IMR-90 (cell line): ENCODE measurements at regions not wholly inside any gene's neighbourhood (a gene's known extent, or its start where the extent isn't known, plus 50 kb on each side); places are given as distances from the start of the nearest gene placed in this dataset.

Experiments
- ATAC-seq: fragments of 200-7000 bp; cut with Tn5 transposase; 2 replicates; pipeline ENCODE4 v1.9.1; 2020; ENCODE audit warnings: low read depth, mild to moderate bottlenecking, moderate library complexity
- BruUV-seq: library from RNA; stranded (reverse); fragments of 400-500 nt; replicated peaks from 2 replicates; lab custom pipeline; 2021; lab: Mats Ljungman, UMichigan
- CTCF ChIA-PET: fragments of 300-600 bp; formaldehyde crosslinking; extraction: SDS; loops from one replicate; lab custom pipeline; 2021; ENCODE audit warnings: antibody characterized with exemption; lab: Yijun Ruan, JAX
- POLR2A ChIA-PET: fragments of 300-600 bp; sonication (Branson Sonifier 250); formaldehyde crosslinking; loops from one replicate; lab custom pipeline; 2022; ENCODE audit warnings: antibody characterized with exemption; ENCODE audit not compliant: unreplicated experiment; lab: Charles Lee
- DNase-seq: peaks from one replicate; pipeline ENCODE4 v3.0.0; 2013
- H2AFZ ChIP-seq: replicated peaks from 2 replicates; pipeline ENCODE3; 2013; ENCODE audit warnings: low read length, mild to moderate bottlenecking; ENCODE audit not compliant: poor library complexity
- H2AK5ac ChIP-seq: 2 replicates; pipeline ENCODE4 v1.6.1; 2013; ENCODE audit warnings: low read depth, low read length, inconsistent platforms
- H2AK9ac ChIP-seq: replicated peaks from 2 replicates; pipeline ENCODE3; 2013; ENCODE audit warnings: mild to moderate bottlenecking, low read depth, low read length, moderate library complexity; ENCODE audit not compliant: poor library complexity
- H2BK120ac ChIP-seq: 2 replicates; pipeline ENCODE4 v1.6.1; 2013; ENCODE audit warnings: low read depth, low read length, inconsistent platforms
- H2BK15ac ChIP-seq: 3 replicates; pipeline ENCODE4 v1.6.1; 2013; ENCODE audit warnings: low read depth, low read length, inconsistent platforms
- H2BK20ac ChIP-seq: 2 replicates; pipeline ENCODE4 v1.6.1; 2013; ENCODE audit warnings: low read depth, mild to moderate bottlenecking, inconsistent platforms, low read length, moderate library complexity
- H2BK5ac ChIP-seq: 2 replicates; pipeline ENCODE4 v1.6.1; 2013; ENCODE audit warnings: mild to moderate bottlenecking, low read depth, low read length, inconsistent platforms; ENCODE audit not compliant: poor library complexity, severe bottlenecking
- H3K14ac ChIP-seq: replicated peaks from 2 replicates; pipeline ENCODE4 v1.6.1; 2013; ENCODE audit warnings: low read depth, low read length, inconsistent platforms
- H3K18ac ChIP-seq: 2 replicates; pipeline ENCODE4 v1.6.1; 2013; ENCODE audit warnings: low read depth, low read length, control low read depth
- H3K23ac ChIP-seq: 2 replicates; pipeline ENCODE4 v1.6.1; 2013; ENCODE audit warnings: low read depth, low read length, inconsistent platforms
- H3K27ac ChIP-seq: 2 replicates; pipeline ENCODE4 v1.5.1; 2013; ENCODE audit warnings: mild to moderate bottlenecking, control low read depth, low read length; ENCODE audit not compliant: insufficient read depth
- H3K27me3 ChIP-seq: 2 replicates; pipeline ENCODE4 v1.6.1; 2013; ENCODE audit warnings: low read length; ENCODE audit not compliant: control insufficient read depth, insufficient read depth
- H3K36me3 ChIP-seq: 2 replicates; pipeline ENCODE4 v1.6.1; 2013; ENCODE audit warnings: low read length, mixed read lengths; ENCODE audit not compliant: control insufficient read depth, insufficient read depth
- H3K4ac ChIP-seq: 2 replicates; pipeline ENCODE4 v1.6.1; 2013; ENCODE audit warnings: low read depth, low read length, inconsistent platforms
- H3K4me1 ChIP-seq: 2 replicates; pipeline ENCODE4 v1.6.1; 2013; ENCODE audit warnings: low read length, mixed read lengths; ENCODE audit not compliant: control insufficient read depth, insufficient read depth
- H3K4me2 ChIP-seq: 2 replicates; pipeline ENCODE4 v1.6.1; 2013; ENCODE audit warnings: low read depth, mild to moderate bottlenecking, control low read depth, low read length, moderate library complexity
- H3K4me3 ChIP-seq: 2 replicates; pipeline ENCODE4 v1.5.1; 2013; ENCODE audit warnings: low read depth, mild to moderate bottlenecking, control low read depth, low read length, moderate library complexity; ENCODE audit not compliant: insufficient read depth
- H3K56ac ChIP-seq: 2 replicates; pipeline ENCODE4 v1.6.1; 2013; ENCODE audit warnings: low read length, inconsistent platforms; ENCODE audit not compliant: insufficient read depth; ENCODE audit errors: extremely low read depth
- H3K79me1 ChIP-seq, 2 experiments: 2 replicates each; pipeline ENCODE4 v1.6.1; 2013; ENCODE audit warnings: low read length in 2 of 2, inconsistent platforms in 1 of 2, low read depth in 1 of 2
- H3K9ac ChIP-seq: 2 replicates; pipeline ENCODE4 v1.6.1; 2013; ENCODE audit warnings: low read depth, low read length, control low read depth
- H3K9me1 ChIP-seq: 2 replicates; pipeline ENCODE4 v1.6.1; 2013; ENCODE audit warnings: low read length, inconsistent platforms; ENCODE audit not compliant: insufficient read depth
- H3K9me3 ChIP-seq: 2 replicates; pipeline ENCODE4 v1.6.1; 2013; ENCODE audit warnings: low read length; ENCODE audit not compliant: control insufficient read depth, insufficient read depth
- H4K20me1 ChIP-seq: 2 replicates; pipeline ENCODE4 v1.6.1; 2013; ENCODE audit warnings: low read length, inconsistent platforms; ENCODE audit not compliant: insufficient read depth
- H4K5ac ChIP-seq: 2 replicates; pipeline ENCODE4 v1.6.1; 2013; ENCODE audit warnings: mild to moderate bottlenecking, low read depth, low read length, control low read depth
- H4K8ac ChIP-seq, 2 experiments: 2 replicates each; pipeline ENCODE4 v1.6.1; 2013; ENCODE audit warnings: low read depth in 2 of 2, low read length in 2 of 2, control low read depth in 1 of 2, inconsistent platforms in 1 of 2
- H4K91ac ChIP-seq: 2 replicates; pipeline ENCODE4 v1.6.1; 2013; ENCODE audit warnings: low read depth, low read length, inconsistent platforms; ENCODE audit not compliant: insufficient read depth
- BHLHE40 ChIP-seq: fragments of 150-350 bp; IDR thresholded peaks from 2 replicates; pipeline ENCODE4 v1.6.1; 2016; ENCODE audit warnings: mild to moderate bottlenecking, low read depth, low read length
- CEBPB ChIP-seq: IDR thresholded peaks from 2 replicates; pipeline ENCODE4 v1.6.1; 2012; ENCODE audit warnings: low read depth, low read length, improper control_type of control experiment
- CTCF ChIP-seq: conservative IDR thresholded peaks from 2 replicates; pipeline ENCODE4 v1.5.1; 2012; ENCODE audit warnings: mild to moderate bottlenecking, low read depth, low read length, improper control_type of control experiment
- MAFK ChIP-seq: IDR thresholded peaks from 2 replicates; pipeline ENCODE4 v1.6.1; 2012; ENCODE audit warnings: low read depth, low read length, improper control_type of control experiment
- RAD21 ChIP-seq: IDR thresholded peaks from 2 replicates; pipeline ENCODE4 v1.6.1; 2012; ENCODE audit warnings: low read length, improper control_type of control experiment
- WGBS, 2 experiments: methylation state at CpG; one replicate each; pipeline versions ENCODE4 v1.1.5 to v1.1.7; 2013; ENCODE audit warnings: missing lambda C conversion rate in 2 of 2; ENCODE audit not compliant: insufficient read length in 1 of 2; ENCODE audit errors: extremely low coverage in 2 of 2; 5-methylcytosine and 5-hydroxymethylcytosine counted together
- dilution Hi-C: fragments of 300-500 bp; cut with HindIII; formaldehyde crosslinking; loops from one replicate; pipeline ENCODE4 v1.14.3; 2018; ENCODE audit warnings: low sequenced_read_pairs; ENCODE audit not compliant: unreplicated experiment
- in situ Hi-C: fragments of 300-500 bp; cut with MboI; formaldehyde crosslinking; loops from 3 replicates; pipeline ENCODE4 v1.14.3; 2019; ENCODE audit warnings: low sequenced_read_pairs, inconsistent platforms, mixed read lengths
- intact Hi-C: fragments of 100-400 bp; cut with micrococcal nuclease; formaldehyde crosslinking; loops from 2 replicates; pipeline ENCODE4 v1.10.0; 2022
- TF ChIP-seq, protein P1 (sequence below): fragments of 150-350 bp; IDR thresholded peaks from 2 replicates; pipeline ENCODE4 v1.6.1; 2017; ENCODE audit warnings: mild to moderate bottlenecking, antibody characterized with exemption, low read length, low read depth

DNA sequence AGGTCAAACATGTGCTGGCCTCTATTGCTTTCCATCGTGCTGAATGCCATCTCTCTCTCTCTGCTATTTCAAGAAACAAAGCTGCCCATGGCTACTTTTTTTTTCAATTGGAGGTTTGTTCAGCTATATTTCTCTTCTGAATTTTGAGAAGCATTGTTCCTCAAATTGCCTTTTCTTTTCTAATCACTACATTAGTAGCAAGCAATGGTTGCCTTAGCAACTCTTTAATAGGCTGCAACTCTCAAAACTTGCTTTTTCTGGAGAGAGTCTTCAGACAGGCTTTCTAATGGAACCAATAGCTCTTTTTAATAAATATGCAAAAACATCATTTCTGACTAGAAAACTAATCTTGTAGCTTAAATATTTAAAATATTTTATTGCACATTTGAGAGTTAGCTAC is 439.0 kb downstream of the LRRIQ3 start:
- in situ Hi-C loops: no loop called here
- POLR2A ChIA-PET: no interaction called here
- H4K8ac ChIP-seq: no peak overlapping the region
- dilution Hi-C loops: no loop called here
- H4K91ac ChIP-seq: no peak overlapping the region
- H3K4ac ChIP-seq: no peak overlapping the region
- H2BK5ac ChIP-seq: no peak overlapping the region
- TF ChIP-seq MAFK: no peak
- no peak for TF ChIP-seq BHLHE40
- TF ChIP-seq CTCF: no peak
- no peak for TF ChIP-seq CEBPB
- no peak for TF ChIP-seq RAD21
- TF ChIP-seq, protein P1, sequence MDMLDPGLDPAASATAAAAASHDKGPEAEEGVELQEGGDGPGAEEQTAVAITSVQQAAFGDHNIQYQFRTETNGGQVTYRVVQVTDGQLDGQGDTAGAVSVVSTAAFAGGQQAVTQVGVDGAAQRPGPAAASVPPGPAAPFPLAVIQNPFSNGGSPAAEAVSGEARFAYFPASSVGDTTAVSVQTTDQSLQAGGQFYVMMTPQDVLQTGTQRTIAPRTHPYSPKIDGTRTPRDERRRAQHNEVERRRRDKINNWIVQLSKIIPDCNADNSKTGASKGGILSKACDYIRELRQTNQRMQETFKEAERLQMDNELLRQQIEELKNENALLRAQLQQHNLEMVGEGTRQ: no peak
- no peak overlapping the region for H2AFZ ChIP-seq
- no peak overlapping the region for H3K4me3 ChIP-seq
- no peak overlapping the region for H2AK5ac ChIP-seq
- H2AK9ac ChIP-seq: no peak overlapping the region
- no peak overlapping the region for H3K23ac ChIP-seq
- no peak overlapping the region for H3K56ac ChIP-seq
- CTCF ChIA-PET: no interaction called here
- H3K9ac ChIP-seq: no peak overlapping the region
- BruUV-seq: no TSS peak
- H3K27ac ChIP-seq: no peak overlapping the region
- no peak overlapping the region for H4K5ac ChIP-seq
- no peaks in the 10 kb centered on the region for H3K4me1 ChIP-seq
- H3K9me1 ChIP-seq: no peaks in the 10 kb centered on the region
- no peak overlapping the region for H2BK20ac ChIP-seq
- no peak overlapping the region for H3K18ac ChIP-seq
- H3K14ac ChIP-seq: no peak overlapping the region
- H4K20me1 ChIP-seq: no peaks in the 10 kb centered on the region
- WGBS, 2 experiments: no CpG with 5 or more reads among the region's 1 CpG
- ATAC-seq: no peak
- DNase-seq: no peak
- H3K4me2 ChIP-seq: no peak overlapping the region
- H3K9me3 ChIP-seq: peaks cover 6% of the 10 kb centered on the region
- no peak overlapping the region for H2BK120ac ChIP-seq
- H3K79me1 ChIP-seq: no peaks in the 10 kb centered on the region
- H2BK15ac ChIP-seq: no peak overlapping the region
- intact Hi-C loops: no loop called here
- H3K36me3 ChIP-seq: no peaks in the 10 kb centered on the region
- no peaks in the 10 kb centered on the region for H3K27me3 ChIP-seq
